Ovary (tissue), 7 donors: ENCODE measurements at regions not wholly inside any gene's neighbourhood (a gene's known extent, or its start where the extent isn't known, plus 50 kb on each side); places are given as distances from the start of the nearest gene placed in this dataset.

ENCODE experiments used
- DNase-seq, 5 donors: peaks; one replicate each; pipeline ENCODE4 v3.0.0-alpha.2; 2019 to 2020
- H3K27ac ChIP-seq, 2 donors: fragments of 200-600 bp; one replicate each; pipeline versions ENCODE4 v1.5.1 to v1.8.0; 2019 to 2022
- H3K27me3 ChIP-seq: fragments of 200-600 bp; one replicate; pipeline ENCODE4 v1.8.0; 2022
- H3K36me3 ChIP-seq: fragments of 200-600 bp; sonication (generic); one replicate; pipeline ENCODE4 v1.5.1; 2019
- H3K4me1 ChIP-seq: one replicate; pipeline ENCODE4 v1.8.1; 2013; ENCODE audit warnings: mild to moderate bottlenecking, moderate library complexity; ENCODE audit not compliant: insufficient read depth
- H3K4me3 ChIP-seq: fragments of 200-600 bp; sonication (generic); one replicate; pipeline ENCODE4 v1.5.1; 2017
- H3K9me3 ChIP-seq, 2 donors: fragments of 200-600 bp in 1 of 2; sonication (generic) in 1 of 2; one replicate each; pipeline versions ENCODE4 v1.5.1 to v1.8.1; 2013 to 2019; ENCODE audit warnings: mild to moderate bottlenecking in 1 of 2, moderate library complexity in 1 of 2
- CTCF ChIP-seq, 3 donors: fragments of 450-650 bp in 2 of 3; fragments of 200-600 bp in 1 of 3; IDR thresholded peaks; one replicate each; pipeline versions ENCODE4 v1.5.1 to v1.8.0; 2016 to 2022; ENCODE audit warnings: antibody characterized with exemption in 3 of 3, mild to moderate bottlenecking in 1 of 3
- EP300 ChIP-seq: sonication (generic); formaldehyde crosslinking; IDR thresholded peaks from one replicate; pipeline ENCODE4 v1.6.1; 2017; ENCODE audit warnings: antibody characterized with exemption
- POLR2A ChIP-seq: fragments of 450-650 bp; IDR thresholded peaks from one replicate; pipeline ENCODE4 v1.6.1; 2017; ENCODE audit warnings: antibody characterized with exemption, mild to moderate bottlenecking, moderate library complexity
- WGBS, 3 donors: extraction: QIAGEN DNeasy Blood & Tissue Kit in 1 of 3; methylation state at CpG; one replicate each; pipeline versions ENCODE4 v1.1.5 to v1.1.7; 2013 to 2017; 5-methylcytosine and 5-hydroxymethylcytosine counted together
- intact Hi-C, 4 donors: fragments of 100-400 bp; cut with DNase I; formaldehyde crosslinking; loops; one replicate each; pipeline versions ENCODE4 v1.11.0 to v1.15.1; 2022 to 2023
- donor health status: DM: no; HTN: no; CAD: no; lungs with moderate emphysema.
- donor health status: DM: no; HTN: no; CAD: no.
- donor health status: Bipolar disorder and iron deficiency.
- donor health status: DM: no; HTN: no; CAD: no.
- donor health status: DM: yes; HTN: yes; CAD: no.

GRCh38 chr16:80059836-80060235, 459.3 kb upstream of the MAF start:
- no peaks in the 10 kb centered on the region for H3K9me3 ChIP-seq
- no peaks in the 10 kb centered on the region for H3K36me3 ChIP-seq
- TF ChIP-seq CTCF (IDR thresholded peaks at IDR 0.05) (no peak), POLR2A (no peak), EP300 (no peak)
- WGBS, 3 donors: 18 to 67% (median 66%) methylated on average over 3 of the region's 3 CpGs
- H3K27ac ChIP-seq: no peak overlapping the region
- peaks cover 8% of the 10 kb centered on the region for H3K4me1 ChIP-seq
- DNase-seq: no peak
- no peaks in the 10 kb centered on the region for H3K27me3 ChIP-seq
- intact Hi-C loops: no loop called here
- H3K4me3 ChIP-seq: no peak overlapping the region

GRCh38 chr16:80058214-80058613, 457.7 kb upstream of the MAF start:
- Histone ChIP-seq H3K36me3 (no peaks in the 10 kb centered on the region), H3K9me3 (no peaks in the 10 kb centered on the region), H3K4me1 (peaks cover 8% of the 10 kb centered on the region), H3K27ac (peak overlapping the region in 1 of 2 donors; percentile 35), H3K27me3 (no peaks in the 10 kb centered on the region), H3K4me3 (no peak overlapping the region)
- intact Hi-C loops: no loop called here
- TF ChIP-seq CTCF (IDR thresholded peaks at IDR 0.05) (no peak), POLR2A (no peak), EP300 (no peak)
- DNase-seq: peak; percentile 62 to 81 (median 79)
- 5 to 15% (median 13%) methylated on average over 9 of the region's 9 CpGs for WGBS, 3 donors

- no peak overlapping the region for H3K27ac ChIP-seq
- peak in 1 of 5 donors; percentile 24 for DNase-seq
- H3K4me1 ChIP-seq: peaks cover 8% of the 10 kb centered on the region
- no peak overlapping the region for H3K4me3 ChIP-seq
- TF ChIP-seq EP300 (no peak), CTCF (IDR thresholded peaks at IDR 0.05) (no peak), POLR2A (no peak)
- no peaks in the 10 kb centered on the region for H3K36me3 ChIP-seq
- WGBS, 3 donors: 57 to 61% (median 59%) methylated on average over 4 of the region's 4 CpGs
- H3K9me3 ChIP-seq: no peaks in the 10 kb centered on the region
- H3K27me3 ChIP-seq: no peaks in the 10 kb centered on the region
- intact Hi-C loops: no loop called here
These were observed 455.8 kb upstream of the MAF start for GRCh38 chr16:80056324-80056723.

GRCh38 chr16:80055831-80056230, 455.3 kb upstream of the MAF start:
- intact Hi-C loops: no loop called here
- WGBS, 3 donors: 90 to 93% (median 93%) methylated on average over 3 of the region's 3 CpGs

More at GRCh38 chr16:80055831-80056230, 455.3 kb upstream of the MAF start:
- peaks cover 10% of the 10 kb centered on the region for H3K4me1 ChIP-seq
- TF ChIP-seq POLR2A (no peak), CTCF (IDR thresholded peaks at IDR 0.05) (no peak), EP300 (no peak)
- H3K4me3 ChIP-seq: no peak overlapping the region
- H3K36me3 ChIP-seq: no peaks in the 10 kb centered on the region
- no peak for DNase-seq
- H3K27ac ChIP-seq: peak overlapping the region in 1 of 2 donors; percentile 16
- no peaks in the 10 kb centered on the region for H3K27me3 ChIP-seq
- no peaks in the 10 kb centered on the region for H3K9me3 ChIP-seq
